ENCODE measurements at regions not wholly inside any gene's neighbourhood (a gene's known extent, or its start where the extent isn't known, plus 50 kb on each side); places are given as distances from the start of the nearest gene placed in this dataset.

GRCh38 chr6:169046483-169047192 is 207.0 kb downstream of the THBS2 start:
- no peak for DNase-seq (ENCODE audit: low read depth)

- DNase-seq (ENCODE audit: low read depth): no peak
These were observed 207.6 kb downstream of the THBS2 start for GRCh38 chr6:169046021-169046420.

- DNase-seq (ENCODE audit: low read depth): no peak
These were observed 208.2 kb downstream of the THBS2 start for GRCh38 chr6:169045486-169045885.

- no peak for DNase-seq (ENCODE audit: low read depth)
These were observed 209.0 kb downstream of the THBS2 start for GRCh38 chr6:169044381-169045230.

- no peak for DNase-seq (ENCODE audit: low read depth)
These were observed 211.6 kb downstream of the THBS2 start for GRCh38 chr6:169042061-169042460.

- no peak for DNase-seq (ENCODE audit: low read depth)
These were observed 212.6 kb downstream of the THBS2 start for GRCh38 chr6:169041078-169041477.

GRCh38 chr6:169038691-169039090 is 215.0 kb downstream of the THBS2 start:
- no peak for DNase-seq (ENCODE audit: low read depth)

- no peak for DNase-seq (ENCODE audit: low read depth)
These were observed 218.0 kb downstream of the THBS2 start for GRCh38 chr6:169035385-169036240.

- no peak for DNase-seq (ENCODE audit: low read depth)
These were observed 219.0 kb downstream of the THBS2 start for GRCh38 chr6:169034516-169035167.

GRCh38 chr6:169029861-169030260 is 223.8 kb downstream of the THBS2 start:
- no peak for DNase-seq (ENCODE audit: low read depth)

GRCh38 chr6:169028343-169028742 is 225.3 kb downstream of the THBS2 start:
- no peak for DNase-seq (ENCODE audit: low read depth)

GRCh38 chr6:169026175-169026574 is 227.5 kb downstream of the THBS2 start:
- no peak for DNase-seq (ENCODE audit: low read depth)

- no peak for DNase-seq (ENCODE audit: low read depth)
These were observed 229.5 kb downstream of the THBS2 start for GRCh38 chr6:169024047-169024660.

- DNase-seq (ENCODE audit: low read depth): no peak
These were observed 230.3 kb downstream of the THBS2 start for GRCh38 chr6:169023161-169023874.

GRCh38 chr6:169022079-169022478 is 231.6 kb downstream of the THBS2 start:
- DNase-seq (ENCODE audit: low read depth): no peak

- no peak for DNase-seq (ENCODE audit: low read depth)
These were observed 232.8 kb downstream of the THBS2 start for GRCh38 chr6:169020821-169021220.

- no peak for DNase-seq (ENCODE audit: low read depth)
These were observed 233.7 kb downstream of the THBS2 start for GRCh38 chr6:169019727-169020491.

- no peak for DNase-seq (ENCODE audit: low read depth)
These were observed 234.5 kb downstream of the THBS2 start for GRCh38 chr6:169019111-169019510.

GRCh38 chr6:169016758-169017157 is 236.9 kb downstream of the THBS2 start:
- no peak for DNase-seq (ENCODE audit: low read depth)
